Gastrocnemius medialis (tissue), 4 donors: ENCODE measurements at regions not wholly inside any gene's neighbourhood (a gene's known extent, or its start where the extent isn't known, plus 50 kb on each side); places are given as distances from the start of the nearest gene placed in this dataset.

ENCODE experiments used
- ATAC-seq, 2 donors: fragments of 150-250 bp; one replicate each; pipeline ENCODE4 v1.9.1; 2016
- DNase-seq, 2 donors: peaks; one replicate each; pipeline ENCODE4 v3.0.0-alpha.2; 2019
- H3K27ac ChIP-seq, 4 donors: fragments of 200-600 bp; sonication (generic); 1 replicate in 1 of 4; 2 replicates in 3 of 4; pipeline ENCODE4 v1.5.1; 2016 to 2018; ENCODE audit warnings: mild to moderate bottlenecking in 2 of 4, moderate library complexity in 1 of 4
- H3K27me3 ChIP-seq, 3 donors: fragments of 200-600 bp; sonication (generic) in 2 of 3; 1 replicate in 1 of 3; 2 replicates in 2 of 3; pipeline versions ENCODE4 v1.5.1 to v1.6.0; 2016 to 2019; ENCODE audit warnings: mild to moderate bottlenecking in 1 of 3, moderate library complexity in 1 of 3
- H3K36me3 ChIP-seq, 2 donors: fragments of 200-600 bp; sonication (generic) in 1 of 2; one replicate each; pipeline ENCODE4 v1.5.1; 2017 to 2018
- H3K4me1 ChIP-seq, 2 donors: fragments of 200-600 bp; sonication (generic) in 1 of 2; one replicate each; pipeline ENCODE4 v1.5.1; 2016 to 2017; ENCODE audit warnings: mild to moderate bottlenecking in 2 of 2
- H3K4me3 ChIP-seq, 4 donors: fragments of 200-600 bp; sonication (generic) in 3 of 4; 1 replicate in 1 of 4; 2 replicates in 3 of 4; pipeline ENCODE4 v1.5.1; 2016 to 2019; ENCODE audit warnings: mild to moderate bottlenecking in 2 of 4
- H3K9me3 ChIP-seq, 3 donors: fragments of 200-600 bp; sonication (generic) in 2 of 3; 1 replicate in 1 of 3; 2 replicates in 2 of 3; pipeline ENCODE4 v1.5.1; 2016 to 2019
- POLR2A ChIP-seq, 2 donors: fragments of 450-650 bp; IDR thresholded peaks; one replicate each; pipeline ENCODE4 v1.6.1; 2017; ENCODE audit warnings: antibody characterized with exemption in 2 of 2, mild to moderate bottlenecking in 2 of 2, moderate library complexity in 2 of 2
- in situ Hi-C, 4 donors: fragments of 200-750 bp; cut with MboI; loops; one replicate each; pipeline versions ENCODE4 v1.15.0 to v1.8.0; 2017; ENCODE audit warnings: low sequenced_read_pairs in 4 of 4
- intact Hi-C: fragments of 100-400 bp; cut with DNase I; formaldehyde crosslinking; loops from one replicate; pipeline ENCODE4 v1.15.1; 2023; ENCODE audit warnings: low total_unique reads
- TF ChIP-seq, protein P1 (sequence below), 5 experiments: fragments of 450-650 bp in 3 of 5; fragments of 200-600 bp in 2 of 5; sonication (generic) in 2 of 5; IDR thresholded peaks in 4 of 5; conservative IDR thresholded peaks in 1 of 5; 1 replicate in 4 of 5; 2 replicates in 1 of 5; pipeline ENCODE4 v1.5.1; 2016 to 2019; ENCODE audit warnings: antibody characterized with exemption in 5 of 5, mild to moderate bottlenecking in 3 of 5, moderate library complexity in 3 of 5

DNA sequence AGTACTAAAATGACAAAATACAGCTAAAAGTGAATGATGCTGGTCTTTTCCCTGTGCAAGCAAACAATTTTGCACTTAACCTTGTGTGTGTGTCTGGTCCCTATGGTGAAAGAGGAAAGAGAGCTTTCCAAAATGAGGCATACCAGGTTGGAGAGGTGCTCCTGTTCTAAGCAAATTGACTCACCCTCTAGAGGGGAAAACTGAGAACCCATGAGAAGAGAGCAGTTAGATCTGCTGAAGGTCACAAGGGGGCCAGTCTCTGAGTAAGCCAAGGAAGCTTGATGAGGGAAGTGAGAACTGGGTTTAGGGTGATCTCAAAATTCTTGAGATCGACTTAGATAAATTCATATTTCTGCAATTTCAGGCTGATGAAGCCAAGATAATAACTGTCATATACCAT lies 157.5 kb upstream of the TBX18 start:
- no peaks in the 10 kb centered on the region for H3K36me3 ChIP-seq
- no peaks in the 10 kb centered on the region for H3K27me3 ChIP-seq
- H3K9me3 ChIP-seq = no peaks in the 10 kb centered on the region
- no peak for ATAC-seq
- intact Hi-C loops = no loop called here
- H3K27ac ChIP-seq = no peak overlapping the region
- in situ Hi-C loops = no loop called here
- no peak for TF ChIP-seq POLR2A (IDR thresholded peaks at IDR 0.05)
- TF ChIP-seq, protein P1, sequence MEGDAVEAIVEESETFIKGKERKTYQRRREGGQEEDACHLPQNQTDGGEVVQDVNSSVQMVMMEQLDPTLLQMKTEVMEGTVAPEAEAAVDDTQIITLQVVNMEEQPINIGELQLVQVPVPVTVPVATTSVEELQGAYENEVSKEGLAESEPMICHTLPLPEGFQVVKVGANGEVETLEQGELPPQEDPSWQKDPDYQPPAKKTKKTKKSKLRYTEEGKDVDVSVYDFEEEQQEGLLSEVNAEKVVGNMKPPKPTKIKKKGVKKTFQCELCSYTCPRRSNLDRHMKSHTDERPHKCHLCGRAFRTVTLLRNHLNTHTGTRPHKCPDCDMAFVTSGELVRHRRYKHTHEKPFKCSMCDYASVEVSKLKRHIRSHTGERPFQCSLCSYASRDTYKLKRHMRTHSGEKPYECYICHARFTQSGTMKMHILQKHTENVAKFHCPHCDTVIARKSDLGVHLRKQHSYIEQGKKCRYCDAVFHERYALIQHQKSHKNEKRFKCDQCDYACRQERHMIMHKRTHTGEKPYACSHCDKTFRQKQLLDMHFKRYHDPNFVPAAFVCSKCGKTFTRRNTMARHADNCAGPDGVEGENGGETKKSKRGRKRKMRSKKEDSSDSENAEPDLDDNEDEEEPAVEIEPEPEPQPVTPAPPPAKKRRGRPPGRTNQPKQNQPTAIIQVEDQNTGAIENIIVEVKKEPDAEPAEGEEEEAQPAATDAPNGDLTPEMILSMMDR (IDR thresholded peaks at IDR 0.05 in 4 of 5, conservative IDR thresholded peaks at IDR 0.05 in 1 of 5) = no peak
- H3K4me1 ChIP-seq = peaks cover 0 to 8% of the 10 kb centered on the region in 2 donors
- no peak for DNase-seq
- H3K4me3 ChIP-seq = no peak overlapping the region

- intact Hi-C loops (no loop called here), in situ Hi-C loops (no loop called here)
- no peak for ATAC-seq
- Histone ChIP-seq H3K9me3 (no peaks in the 10 kb centered on the region), H3K27ac (no peak overlapping the region), H3K36me3 (no peaks in the 10 kb centered on the region), H3K4me3 (no peak overlapping the region), H3K27me3 (no peaks in the 10 kb centered on the region), H3K4me1 (peaks cover 0 to 8% of the 10 kb centered on the region in 2 donors)
- TF ChIP-seq POLR2A (IDR thresholded peaks at IDR 0.05) = no peak
- TF ChIP-seq, protein P1 (IDR thresholded peaks at IDR 0.05 in 4 of 5, conservative IDR thresholded peaks at IDR 0.05 in 1 of 5) = no peak
- DNase-seq = no peak
These were observed 155.6 kb upstream of the TBX18 start for GRCh38 chr6:84920021-84920420.

- no peak for ATAC-seq
- in situ Hi-C loops (no loop called here), intact Hi-C loops (no loop called here)
- peaks cover 0 to 8% of the 10 kb centered on the region in 2 donors for H3K4me1 ChIP-seq
- no peak overlapping the region for H3K27ac ChIP-seq
- H3K36me3 ChIP-seq = no peaks in the 10 kb centered on the region
- H3K27me3 ChIP-seq = no peaks in the 10 kb centered on the region
- H3K4me3 ChIP-seq = no peak overlapping the region
- H3K9me3 ChIP-seq = no peaks in the 10 kb centered on the region
- TF ChIP-seq, protein P1 (IDR thresholded peaks at IDR 0.05 in 4 of 5, conservative IDR thresholded peaks at IDR 0.05 in 1 of 5) = no peak
- TF ChIP-seq POLR2A (IDR thresholded peaks at IDR 0.05) = no peak
- no peak for DNase-seq
These were observed 152.3 kb upstream of the TBX18 start for GRCh38 chr6:84916704-84917103.

DNA sequence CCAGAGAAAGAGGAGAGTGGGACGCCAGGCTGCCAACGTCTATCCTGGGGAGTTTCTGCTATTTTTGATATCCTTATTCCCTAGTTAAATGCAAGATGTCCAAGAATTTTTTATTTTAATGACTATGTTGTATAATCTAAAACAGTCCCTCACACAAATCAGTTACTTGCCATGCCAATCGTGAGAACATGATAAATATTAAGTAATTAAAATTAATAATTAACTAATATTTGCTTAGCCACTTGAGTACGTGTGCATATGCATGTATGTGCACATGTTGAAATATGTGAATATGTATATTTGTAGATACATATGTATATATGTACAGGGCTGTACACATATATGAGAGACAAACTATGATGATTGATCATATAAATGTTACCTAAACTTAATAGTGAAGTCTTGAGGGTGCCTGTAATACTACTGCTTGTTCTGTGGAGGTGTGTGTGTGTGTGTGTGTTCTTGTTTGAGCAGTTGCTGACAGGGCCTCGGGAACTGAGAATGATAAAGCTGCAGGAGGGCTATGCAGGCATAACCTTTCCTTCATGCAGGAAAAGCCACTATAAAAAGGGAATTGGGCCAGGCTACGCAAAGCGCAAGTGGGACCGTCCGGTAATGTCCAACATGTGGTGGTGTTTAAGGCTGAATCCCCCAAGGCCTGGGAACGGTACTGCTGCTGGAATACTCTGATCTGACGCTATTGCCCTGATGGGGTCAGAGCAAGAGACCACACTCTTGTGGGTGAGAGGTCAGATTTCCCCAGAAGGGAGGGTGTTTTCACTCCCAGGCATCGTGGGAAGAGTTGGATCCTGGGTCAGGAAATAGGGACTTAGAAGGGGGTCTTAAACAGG lies 148.3 kb upstream of the TBX18 start:
- Histone ChIP-seq H3K36me3 (no peaks in the 10 kb centered on the region), H3K9me3 (no peaks in the 10 kb centered on the region), H3K4me3 (no peak overlapping the region), H3K4me1 (peaks cover 0 to 7% of the 10 kb centered on the region in 2 donors), H3K27me3 (no peaks in the 10 kb centered on the region), H3K27ac (no peak overlapping the region)
- ATAC-seq = no peak
- no peak for DNase-seq
- TF ChIP-seq, protein P1 (IDR thresholded peaks at IDR 0.05 in 4 of 5, conservative IDR thresholded peaks at IDR 0.05 in 1 of 5) = no peak
- no peak for TF ChIP-seq POLR2A (IDR thresholded peaks at IDR 0.05)
- in situ Hi-C loops (no loop called here), intact Hi-C loops (no loop called here)
